ENCODE measurements at regions not wholly inside any gene's neighbourhood (a gene's known extent, or its start where the extent isn't known, plus 50 kb on each side); places are given as distances from the start of the nearest gene placed in this dataset.

- H3K79me2 ChIP-seq (ENCODE audit: low read length), result no peaks in the 10 kb centered on the region
- H3K4me2 ChIP-seq (ENCODE audit: low read depth, low read length), result no peak overlapping the region
- no peaks in the 10 kb centered on the region for H3K9me3 ChIP-seq (replicated peaks; ENCODE audit: insufficient read depth, low read length)
- no peak overlapping the region for H3K27ac ChIP-seq (ENCODE audit: low read length)
- H4K20me1 ChIP-seq (ENCODE audit: insufficient read depth, low read length), result no peaks in the 10 kb centered on the region
- H3K36me3 ChIP-seq (replicated peaks; ENCODE audit: insufficient read depth, low read length), result no peaks in the 10 kb centered on the region
- H3K9me2 ChIP-seq (replicated peaks; ENCODE audit: insufficient read depth, low read length), result no peaks in the 10 kb centered on the region
- H2AFZ ChIP-seq (ENCODE audit: low read length), result no peak overlapping the region
- TF ChIP-seq, protein P1, sequence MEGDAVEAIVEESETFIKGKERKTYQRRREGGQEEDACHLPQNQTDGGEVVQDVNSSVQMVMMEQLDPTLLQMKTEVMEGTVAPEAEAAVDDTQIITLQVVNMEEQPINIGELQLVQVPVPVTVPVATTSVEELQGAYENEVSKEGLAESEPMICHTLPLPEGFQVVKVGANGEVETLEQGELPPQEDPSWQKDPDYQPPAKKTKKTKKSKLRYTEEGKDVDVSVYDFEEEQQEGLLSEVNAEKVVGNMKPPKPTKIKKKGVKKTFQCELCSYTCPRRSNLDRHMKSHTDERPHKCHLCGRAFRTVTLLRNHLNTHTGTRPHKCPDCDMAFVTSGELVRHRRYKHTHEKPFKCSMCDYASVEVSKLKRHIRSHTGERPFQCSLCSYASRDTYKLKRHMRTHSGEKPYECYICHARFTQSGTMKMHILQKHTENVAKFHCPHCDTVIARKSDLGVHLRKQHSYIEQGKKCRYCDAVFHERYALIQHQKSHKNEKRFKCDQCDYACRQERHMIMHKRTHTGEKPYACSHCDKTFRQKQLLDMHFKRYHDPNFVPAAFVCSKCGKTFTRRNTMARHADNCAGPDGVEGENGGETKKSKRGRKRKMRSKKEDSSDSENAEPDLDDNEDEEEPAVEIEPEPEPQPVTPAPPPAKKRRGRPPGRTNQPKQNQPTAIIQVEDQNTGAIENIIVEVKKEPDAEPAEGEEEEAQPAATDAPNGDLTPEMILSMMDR (IDR thresholded peaks at IDR 0.05; ENCODE audit: low read length), result no peak
- TF ChIP-seq EZH2phosphoT487 (IDR thresholded peaks at IDR 0.05; ENCODE audit: low read length) (no peak), EZH2 (optimal IDR thresholded peaks at IDR 0.05; ENCODE audit: low read depth, low read length) (no peak)
- no peaks in the 10 kb centered on the region for H3F3A ChIP-seq (ENCODE audit: insufficient read depth, low read length)
- H3K27me3 ChIP-seq (replicated peaks; ENCODE audit: insufficient read depth, low read length), result no peaks in the 10 kb centered on the region
- no peak overlapping the region for H3K4me3 ChIP-seq (ENCODE audit: low read length)
- H3K9ac ChIP-seq (ENCODE audit: low read length), result no peak overlapping the region
- no peak for DNase-seq
- no peaks in the 10 kb centered on the region for H3K4me1 ChIP-seq (ENCODE audit: low read length)
Measured at GRCh38 chr4:89590128-89590527, 246.8 kb downstream of the SNCA start.

DNA sequence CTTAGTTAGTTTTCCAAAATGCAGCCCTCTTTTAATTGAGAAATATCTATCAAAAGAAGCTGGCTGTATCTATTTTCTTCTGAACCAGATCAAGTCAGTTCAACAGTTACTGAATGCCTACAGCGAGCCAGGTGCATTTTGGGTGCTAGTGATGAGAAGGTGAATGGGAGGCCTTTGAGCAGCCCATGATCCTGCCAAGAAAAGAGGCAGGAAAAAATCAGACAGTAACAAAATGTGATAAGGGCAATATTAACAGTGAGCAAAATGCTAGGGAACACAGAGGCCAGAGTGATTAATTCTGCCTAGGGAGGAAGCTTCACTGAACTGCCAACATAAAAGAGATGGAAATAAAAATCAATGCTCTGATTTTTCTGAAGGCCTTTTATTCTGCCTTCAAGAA lies 248.5 kb downstream of the SNCA start:
- Histone ChIP-seq H3K27me3 (replicated peaks; ENCODE audit: insufficient read depth, low read length) (no peaks in the 10 kb centered on the region), H3K9me2 (replicated peaks; ENCODE audit: insufficient read depth, low read length) (no peaks in the 10 kb centered on the region), H3K4me3 (ENCODE audit: low read length) (no peak overlapping the region), H3K9me3 (replicated peaks; ENCODE audit: insufficient read depth, low read length) (no peaks in the 10 kb centered on the region), H3K36me3 (replicated peaks; ENCODE audit: insufficient read depth, low read length) (no peaks in the 10 kb centered on the region), H3F3A (ENCODE audit: insufficient read depth, low read length) (no peaks in the 10 kb centered on the region), H3K27ac (ENCODE audit: low read length) (no peak overlapping the region), H3K9ac (ENCODE audit: low read length) (no peak overlapping the region), H3K4me2 (ENCODE audit: low read depth, low read length) (no peak overlapping the region), H3K4me1 (ENCODE audit: low read length) (no peaks in the 10 kb centered on the region), H3K79me2 (ENCODE audit: low read length) (no peaks in the 10 kb centered on the region), H4K20me1 (ENCODE audit: insufficient read depth, low read length) (no peaks in the 10 kb centered on the region), H2AFZ (ENCODE audit: low read length) (no peak overlapping the region)
- TF ChIP-seq, protein P1 (IDR thresholded peaks at IDR 0.05; ENCODE audit: low read length), result no peak
- TF ChIP-seq EZH2phosphoT487 (IDR thresholded peaks at IDR 0.05; ENCODE audit: low read length) (no peak), EZH2 (optimal IDR thresholded peaks at IDR 0.05; ENCODE audit: low read depth, low read length) (no peak)
- no peak for DNase-seq

DNA sequence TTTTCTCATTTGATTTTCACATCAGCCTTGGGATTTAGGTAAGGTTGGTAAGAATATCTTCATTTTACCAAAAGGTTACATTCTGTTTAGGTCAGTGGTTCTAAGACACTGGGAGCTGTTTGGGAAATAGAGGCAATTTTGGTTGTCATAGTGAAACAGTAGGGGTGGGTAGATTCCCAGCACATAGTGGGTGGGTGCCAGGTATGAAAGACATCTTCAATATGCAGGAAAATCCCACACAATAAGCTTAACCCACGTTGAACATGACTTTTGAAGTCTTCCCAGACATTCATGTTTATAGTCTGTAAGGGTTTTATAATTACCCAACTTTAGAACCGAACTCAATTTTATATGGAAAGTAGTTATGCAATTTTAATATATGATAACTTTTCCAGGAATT lies 249.6 kb downstream of the SNCA start:
- H3K4me2 ChIP-seq (ENCODE audit: low read depth, low read length), result no peak overlapping the region
- no peaks in the 10 kb centered on the region for H3K79me2 ChIP-seq (ENCODE audit: low read length)
- no peaks in the 10 kb centered on the region for H3K9me3 ChIP-seq (replicated peaks; ENCODE audit: insufficient read depth, low read length)
- H4K20me1 ChIP-seq (ENCODE audit: insufficient read depth, low read length), result no peaks in the 10 kb centered on the region
- no peak overlapping the region for H2AFZ ChIP-seq (ENCODE audit: low read length)
- H3K9me2 ChIP-seq (replicated peaks; ENCODE audit: insufficient read depth, low read length), result no peaks in the 10 kb centered on the region
- no peaks in the 10 kb centered on the region for H3K27me3 ChIP-seq (replicated peaks; ENCODE audit: insufficient read depth, low read length)
- no peaks in the 10 kb centered on the region for H3K36me3 ChIP-seq (replicated peaks; ENCODE audit: insufficient read depth, low read length)
- DNase-seq, result no peak
- H3K27ac ChIP-seq (ENCODE audit: low read length), result no peak overlapping the region
- no peaks in the 10 kb centered on the region for H3F3A ChIP-seq (ENCODE audit: insufficient read depth, low read length)
- TF ChIP-seq EZH2phosphoT487 (IDR thresholded peaks at IDR 0.05; ENCODE audit: low read length) (no peak), EZH2 (optimal IDR thresholded peaks at IDR 0.05; ENCODE audit: low read depth, low read length) (no peak)
- TF ChIP-seq, protein P1 (IDR thresholded peaks at IDR 0.05; ENCODE audit: low read length), result no peak
- no peaks in the 10 kb centered on the region for H3K4me1 ChIP-seq (ENCODE audit: low read length)
- H3K4me3 ChIP-seq (ENCODE audit: low read length), result no peak overlapping the region
- H3K9ac ChIP-seq (ENCODE audit: low read length), result no peak overlapping the region

Measured in MM.1S (cell line).